Naive thymus-derived CD4-positive, alpha-beta T cell (primary cell): ENCODE measurements at regions not wholly inside any gene's neighbourhood (a gene's known extent, or its start where the extent isn't known, plus 50 kb on each side); places are given as distances from the start of the nearest gene placed in this dataset.
"Not testable (repeated sequence)": the region's sequence is repeated elsewhere in the genome, so short reads cannot be mapped to it uniquely, and the experiment has no call there.

Experiments used
- ATAC-seq: fragments of 150-1000 bp; cut with Tn5 transposase; 2 replicates; pipeline ENCODE4 v1.10.0; 2021; ENCODE audit warnings: mild to moderate bottlenecking, moderate library complexity
- CTCF ChIA-PET: fragments of 350-600 bp; sonication (Branson Sonifier 250); formaldehyde crosslinking; loops from one replicate; lab custom pipeline; 2021; ENCODE audit warnings: antibody characterized with exemption; lab: Charles Lee
- POLR2A ChIA-PET: fragments of 350-600 bp; sonication (Branson Sonifier 250); formaldehyde crosslinking; loops from one replicate; lab custom pipeline; 2021; ENCODE audit warnings: antibody characterized with exemption, inconsistent platforms; lab: Charles Lee
- DNase-seq, 9 donors: peaks; one replicate each; pipeline versions ENCODE4 v3.0.0 to v3.0.0-alpha.2; 2020 to 2022; ENCODE audit warnings: mixed read lengths in 1 of 9
- H3K27ac ChIP-seq: one replicate; pipeline ENCODE4 v1.7.0; 2013; ENCODE audit warnings: mild to moderate bottlenecking, low read depth, low read length, moderate library complexity
- H3K27me3 ChIP-seq, 2 donors: one replicate each; pipeline ENCODE4 v1.7.0; 2013; ENCODE audit warnings: low read length in 2 of 2, mild to moderate bottlenecking in 2 of 2, moderate library complexity in 2 of 2; ENCODE audit not compliant: control insufficient read depth in 2 of 2, insufficient read depth in 2 of 2
- H3K36me3 ChIP-seq, 3 experiments: 1 replicate in 2 of 3; 2 replicates in 1 of 3; pipeline ENCODE4 v1.7.0; 2013; ENCODE audit warnings: low read length in 3 of 3, mild to moderate bottlenecking in 3 of 3, moderate library complexity in 1 of 3; ENCODE audit not compliant: insufficient read depth in 3 of 3, control insufficient read depth in 2 of 3
- H3K4me1 ChIP-seq, 2 donors: one replicate each; pipeline ENCODE4 v1.7.0; 2013; ENCODE audit warnings: low read length in 2 of 2, mild to moderate bottlenecking in 2 of 2, moderate library complexity in 1 of 2; ENCODE audit not compliant: control insufficient read depth in 2 of 2, insufficient read depth in 2 of 2
- H3K4me3 ChIP-seq: 2 replicates; pipeline ENCODE4 v1.7.0; 2013; ENCODE audit warnings: mild to moderate bottlenecking, low read length
- H3K9me3 ChIP-seq, 3 experiments: 1 replicate in 2 of 3; 2 replicates in 1 of 3; pipeline ENCODE4 v1.7.0; 2013; ENCODE audit warnings: low read length in 3 of 3; ENCODE audit not compliant: control insufficient read depth in 2 of 3
- H3K27ac Mint-ChIP-seq, 9 donors: one replicate each; pipeline ENCODE4 v1.8.0; 2020 to 2022; ENCODE audit warnings: mixed read lengths in 9 of 9, mild to moderate bottlenecking in 8 of 9, moderate library complexity in 5 of 9, inconsistent platforms in 2 of 9
- H3K27me3 Mint-ChIP-seq, 5 donors: one replicate each; pipeline ENCODE4 v1.8.0; 2021 to 2022; ENCODE audit warnings: mixed read lengths in 5 of 5, mild to moderate bottlenecking in 1 of 5
- H3K36me3 Mint-ChIP-seq, 5 donors: one replicate each; pipeline ENCODE4 v1.8.0; 2020 to 2022; ENCODE audit warnings: mixed read lengths in 5 of 5, mild to moderate bottlenecking in 3 of 5, inconsistent platforms in 1 of 5
- H3K4me1 Mint-ChIP-seq, 7 donors: one replicate each; pipeline ENCODE4 v1.8.0; 2020 to 2022; ENCODE audit warnings: mixed read lengths in 7 of 7, mild to moderate bottlenecking in 3 of 7, inconsistent platforms in 1 of 7
- H3K4me3 Mint-ChIP-seq, 10 donors: one replicate each; pipeline ENCODE4 v1.8.0; 2020 to 2022; ENCODE audit warnings: mild to moderate bottlenecking in 10 of 10, mixed read lengths in 10 of 10, moderate library complexity in 6 of 10, inconsistent platforms in 2 of 10
- H3K9me3 Mint-ChIP-seq, 11 donors: one replicate each; pipeline ENCODE4 v1.8.0; 2020 to 2022; ENCODE audit warnings: mixed read lengths in 11 of 11, mild to moderate bottlenecking in 4 of 11, inconsistent platforms in 1 of 11, moderate library complexity in 1 of 11
- intact Hi-C, 2 donors: fragments of 100-400 bp; cut with micrococcal nuclease; formaldehyde crosslinking; loops; one replicate each; pipeline ENCODE4 v1.15.1; 2023

- no peaks in the 10 kb centered on the region for H3K36me3 ChIP-seq
- intact Hi-C loops: no loop called here
- Mint-ChIP-seq H3K36me3 (no peaks in the 10 kb centered on the region), H3K4me3 (no peak overlapping the region), H3K27me3 (peaks cover 6 to 13% (median 7%) of the 10 kb centered on the region in 5 donors), H3K27ac (no peak overlapping the region), H3K9me3 (peaks cover 0 to 6% (median 0%) of the 10 kb centered on the region in 11 donors), H3K4me1 (no peaks in the 10 kb centered on the region)
- H3K9me3 ChIP-seq: no peaks in the 10 kb centered on the region
- no peak overlapping the region for H3K27ac ChIP-seq
- ATAC-seq (no peak), DNase-seq (no peak)
- H3K27me3 ChIP-seq: no peaks in the 10 kb centered on the region
- ChIA-PET POLR2A (no interaction called here), CTCF (no interaction called here)
- H3K4me1 ChIP-seq: no peaks in the 10 kb centered on the region
- no peak overlapping the region for H3K4me3 ChIP-seq
Measured at GRCh38 chr3:124345845-124346244, 353.9 kb upstream of the ROPN1 start.

- ChIA-PET POLR2A (no interaction called here), CTCF (no interaction called here)
- H3K27ac Mint-ChIP-seq: no peak overlapping the region
- no peak for DNase-seq
- intact Hi-C loops: no loop called here
- no peak overlapping the region for H3K27ac ChIP-seq
- no peaks in the 10 kb centered on the region for H3K4me1 ChIP-seq
- peaks cover 2 to 13% (median 9%) of the 10 kb centered on the region in 5 donors for H3K27me3 Mint-ChIP-seq
- H3K36me3 Mint-ChIP-seq: no peaks in the 10 kb centered on the region
- no peaks in the 10 kb centered on the region for H3K36me3 ChIP-seq
- peaks cover 0 to 5% (median 0%) of the 10 kb centered on the region in 11 donors for H3K9me3 Mint-ChIP-seq
- H3K4me1 Mint-ChIP-seq: no peaks in the 10 kb centered on the region
- ATAC-seq: no peak
- no peak overlapping the region for H3K4me3 Mint-ChIP-seq
- H3K4me3 ChIP-seq: no peak overlapping the region
- no peaks in the 10 kb centered on the region for H3K27me3 ChIP-seq
- no peaks in the 10 kb centered on the region for H3K9me3 ChIP-seq
Measured at GRCh38 chr3:124346487-124346886, 354.6 kb upstream of the ROPN1 start.

GRCh38 chr3:124347418-124347817, 355.5 kb upstream of the ROPN1 start:
- CTCF ChIA-PET: no interaction called here
- DNase-seq (no peak), ATAC-seq (no peak)
- Histone ChIP-seq H3K36me3 (no peaks in the 10 kb centered on the region), H3K4me1 (no peaks in the 10 kb centered on the region), H3K27ac (no peak overlapping the region), H3K27me3 (no peaks in the 10 kb centered on the region), H3K9me3 (no peaks in the 10 kb centered on the region), H3K4me3 (no peak overlapping the region)
- H3K27me3 Mint-ChIP-seq: peaks cover 0 to 13% (median 9%) of the 10 kb centered on the region in 5 donors
- intact Hi-C loops: no loop called here
- no peak overlapping the region for H3K4me3 Mint-ChIP-seq
- no peaks in the 10 kb centered on the region for H3K4me1 Mint-ChIP-seq
- POLR2A ChIA-PET: no interaction called here
- peaks cover 0 to 4% (median 0%) of the 10 kb centered on the region in 11 donors for H3K9me3 Mint-ChIP-seq
- H3K36me3 Mint-ChIP-seq: no peaks in the 10 kb centered on the region
- H3K27ac Mint-ChIP-seq: no peak overlapping the region

DNA sequence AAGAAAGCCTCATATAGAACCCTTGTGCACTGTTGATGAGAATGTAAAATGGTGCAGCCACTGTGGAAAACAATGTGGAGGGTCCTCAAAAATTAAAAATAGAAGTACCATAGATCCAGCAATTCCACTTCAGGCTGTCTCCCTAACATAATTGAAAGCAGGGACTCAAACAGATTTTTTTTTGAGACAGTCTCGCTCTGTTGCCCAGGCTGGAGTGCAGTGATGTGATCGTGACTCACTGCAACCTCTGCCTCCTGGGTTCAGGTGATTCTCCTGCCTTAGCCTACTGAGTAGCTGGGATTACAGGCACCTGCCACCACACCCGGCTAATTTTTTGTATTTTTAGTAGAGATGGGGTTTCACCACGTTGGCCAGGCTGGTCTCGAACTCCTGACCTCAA, 356.6 kb upstream of the ROPN1 start:
- CTCF ChIA-PET, H3K9me3 Mint-ChIP-seq, H3K9me3 ChIP-seq, H3K4me1 ChIP-seq, DNase-seq, H3K27me3 ChIP-seq, H3K4me1 Mint-ChIP-seq, H3K4me3 Mint-ChIP-seq, H3K4me3 ChIP-seq, H3K36me3 Mint-ChIP-seq, POLR2A ChIA-PET, H3K27ac Mint-ChIP-seq, ATAC-seq, H3K27ac ChIP-seq, intact Hi-C loops, H3K36me3 ChIP-seq: not testable (repeated sequence)
- H3K27me3 Mint-ChIP-seq: peaks cover 0 to 12% (median 4%) of the 10 kb centered on the region in 5 donors

DNA sequence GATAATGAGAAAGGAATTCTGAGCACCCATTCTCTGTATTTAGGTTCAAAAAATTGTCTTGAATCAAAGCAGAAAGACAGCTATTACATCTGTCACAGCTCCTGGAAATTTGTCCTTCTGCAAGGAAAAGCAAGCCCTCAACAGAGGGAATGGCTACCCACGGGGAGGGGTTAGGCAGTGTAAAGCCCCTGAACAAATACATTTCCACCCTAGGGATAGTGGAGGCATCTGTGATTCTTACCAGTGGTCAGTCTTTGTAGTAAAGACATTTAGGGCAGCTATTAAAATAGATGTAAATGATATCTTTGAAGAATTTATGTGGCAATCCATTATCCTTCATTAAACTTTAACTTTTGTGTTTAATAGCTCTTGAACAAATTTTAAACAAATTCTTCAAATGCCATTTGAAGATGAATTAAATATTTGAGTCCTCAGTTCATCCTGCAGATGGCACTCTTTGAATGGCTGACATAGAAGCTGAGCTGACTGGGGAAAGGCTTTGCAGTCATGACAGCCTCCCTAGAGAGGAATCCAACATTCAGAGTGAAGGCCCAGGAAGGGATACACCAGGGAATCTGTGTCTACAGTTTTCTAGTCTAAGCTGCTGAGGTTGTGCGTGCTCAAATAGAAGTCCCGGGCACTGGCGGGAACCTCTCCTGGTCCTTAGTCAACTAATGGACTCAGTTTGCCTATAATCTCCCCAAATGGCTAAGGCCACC, 359.7 kb upstream of the ROPN1 start:
- Histone ChIP-seq H3K27ac (no peak overlapping the region), H3K9me3 (no peaks in the 10 kb centered on the region), H3K36me3 (no peaks in the 10 kb centered on the region), H3K4me3 (no peak overlapping the region), H3K4me1 (no peaks in the 10 kb centered on the region), H3K27me3 (no peaks in the 10 kb centered on the region)
- DNase-seq: no peak
- ChIA-PET POLR2A (no interaction called here), CTCF (no interaction called here)
- H3K9me3 Mint-ChIP-seq: peaks cover 0 to 5% (median 0%) of the 10 kb centered on the region in 11 donors
- H3K27ac Mint-ChIP-seq: no peak overlapping the region
- H3K4me1 Mint-ChIP-seq: no peaks in the 10 kb centered on the region
- ATAC-seq: no peak
- no peaks in the 10 kb centered on the region for H3K36me3 Mint-ChIP-seq
- H3K4me3 Mint-ChIP-seq: no peak overlapping the region
- intact Hi-C loops: loop anchor here in 1 of 2 donors (1.0 kb wide), 1 partner anchor 117 kb away; no protein-coding TSS in a partner anchor
- peaks cover 0 to 15% (median 5%) of the 10 kb centered on the region in 5 donors for H3K27me3 Mint-ChIP-seq

DNA sequence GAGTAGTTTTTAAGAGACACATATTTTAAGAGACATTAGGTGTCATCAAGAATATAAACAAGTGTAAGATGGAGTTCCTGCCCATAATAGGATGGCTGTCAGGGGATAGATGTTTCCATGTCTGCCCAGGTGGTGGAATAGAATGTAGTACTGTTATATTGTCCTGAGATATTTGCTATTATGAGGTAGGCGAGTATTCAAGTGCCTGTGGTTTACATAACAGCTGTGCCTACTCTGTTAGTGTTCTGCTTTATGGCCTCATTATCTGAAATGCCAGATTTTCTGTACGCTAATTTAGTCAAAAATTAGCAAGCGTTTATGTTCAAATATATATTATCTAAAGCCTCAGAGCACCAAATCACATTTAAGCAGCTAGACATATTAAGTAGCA, 360.2 kb upstream of the ROPN1 start:
- no peaks in the 10 kb centered on the region for H3K4me1 Mint-ChIP-seq
- Histone ChIP-seq H3K27ac (no peak overlapping the region), H3K4me1 (no peaks in the 10 kb centered on the region), H3K9me3 (no peaks in the 10 kb centered on the region), H3K36me3 (no peaks in the 10 kb centered on the region), H3K4me3 (no peak overlapping the region), H3K27me3 (no peaks in the 10 kb centered on the region)
- no peak overlapping the region for H3K4me3 Mint-ChIP-seq
- H3K36me3 Mint-ChIP-seq: peaks cover 0 to 5% (median 0%) of the 10 kb centered on the region in 5 donors
- ATAC-seq (no peak), DNase-seq (no peak)
- peaks cover 5 to 20% (median 8%) of the 10 kb centered on the region in 5 donors for H3K27me3 Mint-ChIP-seq
- ChIA-PET POLR2A (no interaction called here), CTCF (no interaction called here)
- peaks cover 0 to 5% (median 0%) of the 10 kb centered on the region in 11 donors for H3K9me3 Mint-ChIP-seq
- intact Hi-C loops: no loop called here
- H3K27ac Mint-ChIP-seq: no peak overlapping the region

DNA sequence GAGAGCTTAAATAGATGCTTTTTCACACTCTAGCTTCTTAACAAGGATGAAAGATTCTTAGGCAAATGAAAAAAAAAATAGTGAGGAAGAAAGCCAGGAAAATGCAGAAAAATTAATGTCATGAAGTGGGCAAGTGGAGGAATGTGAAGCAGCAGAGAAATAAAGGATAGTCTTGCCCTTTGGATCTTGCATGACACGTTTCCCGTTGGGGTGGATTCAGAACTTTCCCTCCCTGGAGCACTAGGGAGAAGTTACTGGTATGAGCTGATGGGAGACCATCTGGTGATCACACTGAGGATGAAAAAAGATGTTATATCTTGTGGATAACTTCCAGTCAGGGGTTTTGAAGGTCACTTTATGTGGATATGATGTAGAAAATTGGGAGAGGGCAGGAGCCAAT, 361.8 kb upstream of the ROPN1 start:
- H3K27ac Mint-ChIP-seq: no peak overlapping the region

More for the DNA sequence above, 361.8 kb upstream of the ROPN1 start:
- Histone ChIP-seq H3K9me3 (no peaks in the 10 kb centered on the region), H3K4me1 (no peaks in the 10 kb centered on the region), H3K27me3 (no peaks in the 10 kb centered on the region), H3K27ac (no peak overlapping the region), H3K4me3 (no peak overlapping the region), H3K36me3 (no peaks in the 10 kb centered on the region)
- DNase-seq (no peak), ATAC-seq (no peak)
- intact Hi-C loops: no loop called here
- Mint-ChIP-seq H3K4me1 (no peaks in the 10 kb centered on the region), H3K27me3 (peaks cover 8 to 25% (median 12%) of the 10 kb centered on the region in 5 donors), H3K4me3 (no peak overlapping the region), H3K9me3 (peaks cover 0 to 8% (median 0%) of the 10 kb centered on the region in 11 donors), H3K36me3 (peaks cover 0 to 8% (median 0%) of the 10 kb centered on the region in 5 donors)
- ChIA-PET POLR2A (no interaction called here), CTCF (no interaction called here)
